GM12874 (cell line): ENCODE measurements at regions not wholly inside any gene's neighbourhood (a gene's known extent, or its start where the extent isn't known, plus 50 kb on each side); places are given as distances from the start of the nearest gene placed in this dataset.

Experiments used
- CTCF ChIP-seq: IDR thresholded peaks from 2 replicates; pipeline ENCODE4 v1.5.1; 2011; ENCODE audit warnings: low read depth, mild to moderate bottlenecking, control low read depth, low read length, moderate library complexity; ENCODE audit not compliant: insufficient read depth

GRCh38 chr5:23353286-23353685, 154.1 kb upstream of the PRDM9 start:
- no peak for TF ChIP-seq CTCF

- TF ChIP-seq CTCF: 0 out of 2 replicates have a peak, but pooled peaks have one; percentile 13
These were observed 155.0 kb upstream of the PRDM9 start for GRCh38 chr5:23352446-23352845.

GRCh38 chr5:23343121-23343520, 164.3 kb upstream of the PRDM9 start:
- no peak for TF ChIP-seq CTCF

GRCh38 chr5:23332650-23333251, 174.7 kb upstream of the PRDM9 start:
- TF ChIP-seq CTCF: 0 out of 2 replicates have a peak, but pooled peaks have one; percentile 8

- TF ChIP-seq CTCF: no peak
These were observed 176.7 kb upstream of the PRDM9 start for GRCh38 chr5:23330726-23331125.

GRCh38 chr5:23319901-23320300, 187.5 kb upstream of the PRDM9 start:
- TF ChIP-seq CTCF: no peak

GRCh38 chr5:23318960-23319359, 188.4 kb upstream of the PRDM9 start:
- TF ChIP-seq CTCF: no peak

- no peak for TF ChIP-seq CTCF
These were observed 189.2 kb upstream of the PRDM9 start for GRCh38 chr5:23318166-23318565.
